CD14-positive monocyte (primary cell): ENCODE measurements at regions not wholly inside any gene's neighbourhood (a gene's known extent, or its start where the extent isn't known, plus 50 kb on each side); places are given as distances from the start of the nearest gene placed in this dataset.

Experiments used
- DNase-seq, 3 donors: peaks; one replicate each; pipeline ENCODE4 v3.0.0-alpha.2; 2011 to 2022
- H2AFZ ChIP-seq: 2 replicates; pipeline ENCODE4 v1.6.0; 2012; ENCODE audit warnings: mild to moderate bottlenecking, low read depth, low read length, inconsistent platforms; ENCODE audit not compliant: insufficient read depth, poor library complexity, severe bottlenecking
- H3K27ac ChIP-seq, 2 donors: 1 replicate in 1 of 2; 2 replicates in 1 of 2; pipeline ENCODE4 v1.5.1; 2012 to 2013; ENCODE audit warnings: low read length in 2 of 2, control low read depth in 1 of 2, inconsistent platforms in 1 of 2, low read depth in 1 of 2, mild to moderate bottlenecking in 1 of 2
- H3K27me3 ChIP-seq, 2 donors: one replicate each; pipeline versions ENCODE4 v1.6.0 to v1.6.1; 2011 to 2013; ENCODE audit warnings: low read length in 2 of 2; ENCODE audit not compliant: control insufficient read depth in 2 of 2, insufficient read depth in 2 of 2
- H3K36me3 ChIP-seq, 2 donors: replicated peaks in 1 of 2; 1 replicate in 1 of 2; 2 replicates in 1 of 2; pipeline versions ENCODE4 v1.5.1 to v1.6.1; 2012 to 2013; ENCODE audit warnings: low read length in 2 of 2, control low read depth in 1 of 2, inconsistent platforms in 1 of 2, mild to moderate bottlenecking in 1 of 2; ENCODE audit not compliant: insufficient read depth in 2 of 2, control insufficient read depth in 1 of 2
- H3K4me1 ChIP-seq, 2 donors: 1 replicate in 1 of 2; 2 replicates in 1 of 2; pipeline versions ENCODE4 v1.5.1 to v1.6.1; 2012 to 2013; ENCODE audit warnings: low read length in 2 of 2, control low read depth in 1 of 2, inconsistent platforms in 1 of 2, mild to moderate bottlenecking in 1 of 2, moderate library complexity in 1 of 2; ENCODE audit not compliant: insufficient read depth in 2 of 2, control insufficient read depth in 1 of 2
- H3K4me2 ChIP-seq: replicated peaks from 2 replicates; pipeline ENCODE3; 2012; ENCODE audit warnings: low read length, moderate library complexity, mild to moderate bottlenecking; ENCODE audit not compliant: poor library complexity, severe bottlenecking; ENCODE audit errors: extremely low read depth
- H3K4me3 ChIP-seq, 3 experiments: fragments of 200-600 bp in 1 of 3; sonication (generic) in 1 of 3; replicated peaks in 1 of 3; 1 replicate in 2 of 3; 2 replicates in 1 of 3; pipeline ENCODE4 v1.5.1; 2011 to 2013; ENCODE audit warnings: low read length in 3 of 3, mild to moderate bottlenecking in 3 of 3, control low read depth in 2 of 3, low read depth in 2 of 3, inconsistent platforms in 1 of 3, moderate library complexity in 1 of 3
- H3K79me2 ChIP-seq: 2 replicates; pipeline ENCODE4 v1.6.0; 2012; ENCODE audit warnings: mild to moderate bottlenecking, control low read depth, inconsistent platforms, low read length, moderate library complexity; ENCODE audit not compliant: insufficient read depth
- H3K9ac ChIP-seq: 2 replicates; pipeline ENCODE4 v1.6.0; 2017; ENCODE audit warnings: low read length, mild to moderate bottlenecking; ENCODE audit not compliant: insufficient read depth, poor library complexity, severe bottlenecking
- H3K9me3 ChIP-seq, 2 donors: replicated peaks in 1 of 2; 1 replicate in 1 of 2; 2 replicates in 1 of 2; pipeline versions ENCODE4 v1.5.1 to v1.6.1; 2012 to 2013; ENCODE audit warnings: low read length in 2 of 2, control low read depth in 1 of 2; ENCODE audit not compliant: control insufficient read depth in 1 of 2, insufficient read depth in 1 of 2
- H4K20me1 ChIP-seq: 2 replicates; pipeline ENCODE4 v1.6.0; 2012; ENCODE audit warnings: mild to moderate bottlenecking, low read length, control low read depth, moderate library complexity; ENCODE audit not compliant: insufficient read depth
- H3K27ac Mint-ChIP-seq, 7 donors: one replicate each; pipeline ENCODE4 v1.8.0; 2020; ENCODE audit warnings: mild to moderate bottlenecking in 7 of 7, mixed read lengths in 7 of 7, moderate library complexity in 6 of 7, inconsistent platforms in 2 of 7
- H3K27me3 Mint-ChIP-seq, 3 donors: one replicate each; pipeline ENCODE4 v1.8.0; 2021 to 2022; ENCODE audit warnings: low read depth in 3 of 3, mild to moderate bottlenecking in 3 of 3, mixed read lengths in 3 of 3, moderate library complexity in 3 of 3, inconsistent platforms in 1 of 3
- H3K36me3 Mint-ChIP-seq, 2 donors: one replicate each; pipeline ENCODE4 v1.8.0; 2020; ENCODE audit warnings: mixed read lengths in 2 of 2, inconsistent platforms in 1 of 2, mild to moderate bottlenecking in 1 of 2
- H3K4me1 Mint-ChIP-seq: one replicate; pipeline ENCODE4 v1.8.0; 2020; ENCODE audit warnings: mild to moderate bottlenecking, mixed read lengths
- H3K4me3 Mint-ChIP-seq, 2 donors: one replicate each; pipeline ENCODE4 v1.8.0; 2020; ENCODE audit warnings: mild to moderate bottlenecking in 2 of 2, mixed read lengths in 2 of 2, moderate library complexity in 1 of 2
- H3K9me3 Mint-ChIP-seq, 7 donors: one replicate each; pipeline ENCODE4 v1.8.0; 2020 to 2022; ENCODE audit warnings: mixed read lengths in 7 of 7, mild to moderate bottlenecking in 6 of 7, moderate library complexity in 6 of 7, inconsistent platforms in 2 of 7
- CTCF ChIP-seq: fragments of 200-600 bp; IDR thresholded peaks from one replicate; pipeline ENCODE4 v1.8.0; 2022; ENCODE audit warnings: antibody characterized with exemption, mild to moderate bottlenecking
- WGBS: methylation state at CpG from one replicate; pipeline ENCODE4 v1.1.5; 2013; ENCODE audit warnings: missing lambda C conversion rate; ENCODE audit not compliant: insufficient coverage; 5-methylcytosine and 5-hydroxymethylcytosine counted together
- intact Hi-C, 2 donors: fragments of 100-400 bp; cut with micrococcal nuclease; formaldehyde crosslinking; loops; one replicate each; pipeline versions ENCODE4 v1.15.0 to v1.15.1; 2023

DNA sequence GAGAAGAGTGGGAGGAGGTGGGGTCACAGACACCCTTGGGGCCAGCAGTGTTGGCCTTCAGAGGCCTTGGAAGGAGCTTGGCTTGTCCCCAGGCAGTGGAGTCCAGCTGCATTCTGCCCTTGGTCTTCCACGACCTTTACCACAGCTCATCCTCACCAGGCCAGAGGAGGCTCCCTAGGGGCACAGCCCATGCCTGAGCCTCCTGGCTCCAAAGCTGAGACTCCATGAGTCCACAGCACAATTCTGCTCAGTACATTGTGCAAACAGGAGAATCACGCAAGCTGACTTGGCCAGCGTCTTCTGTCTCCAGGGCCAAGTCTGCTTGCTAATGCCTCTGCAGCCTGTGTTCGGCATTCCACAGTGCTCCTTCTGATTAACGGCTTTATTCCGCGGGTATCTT, 337.2 kb downstream of the SMOC2 start:
- Histone ChIP-seq H3K4me1 (no peaks in the 10 kb centered on the region), H3K9ac (no peak overlapping the region), H3K27me3 (no peaks in the 10 kb centered on the region), H3K36me3 (no peaks in the 10 kb centered on the region), H3K27ac (no peak overlapping the region), H3K9me3 (peaks cover 32 to 42% of the 10 kb centered on the region in 2 donors), H3K4me3 (no peak overlapping the region), H4K20me1 (no peaks in the 10 kb centered on the region), H2AFZ (no peak overlapping the region), H3K4me2 (no peak overlapping the region), H3K79me2 (no peaks in the 10 kb centered on the region)
- TF ChIP-seq CTCF, result no peak
- Mint-ChIP-seq H3K36me3 (no peaks in the 10 kb centered on the region), H3K27ac (no peak overlapping the region), H3K9me3 (peaks cover 11 to 24% (median 15%) of the 10 kb centered on the region in 7 donors), H3K4me3 (no peak overlapping the region), H3K4me1 (no peaks in the 10 kb centered on the region), H3K27me3 (peaks cover 0 to 2% (median 0%) of the 10 kb centered on the region in 3 donors)
- intact Hi-C loops, result no loop called here
- WGBS, result 97% methylated on average over 7 of the region's 7 CpGs
- no peak for DNase-seq

DNA sequence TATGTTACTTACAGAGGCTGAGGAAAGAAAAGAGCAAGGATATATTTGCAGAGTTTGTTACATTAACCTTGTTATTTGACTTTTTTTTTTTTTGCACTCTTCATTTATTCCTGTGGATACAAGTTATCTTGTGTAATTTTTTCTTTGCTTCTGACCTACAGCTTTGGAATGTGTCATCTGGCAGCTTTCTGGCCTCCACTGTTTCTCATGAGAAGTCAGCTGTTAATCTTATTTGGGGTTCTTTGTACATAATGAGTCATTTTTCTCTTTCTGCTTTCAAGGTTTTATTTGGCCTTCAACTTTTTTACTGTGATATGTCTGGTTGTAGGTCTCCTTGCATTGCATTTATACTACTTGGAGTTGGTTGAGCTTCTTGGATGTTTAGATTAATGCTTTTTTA, 333.4 kb downstream of the SMOC2 start:
- Histone ChIP-seq H3K4me1 (no peaks in the 10 kb centered on the region), H3K4me3 (no peak overlapping the region), H3K27me3 (no peaks in the 10 kb centered on the region), H3K9ac (no peak overlapping the region), H4K20me1 (no peaks in the 10 kb centered on the region), H3K9me3 (peaks cover 34 to 41% of the 10 kb centered on the region in 2 donors), H3K27ac (no peak overlapping the region), H2AFZ (no peak overlapping the region), H3K79me2 (no peaks in the 10 kb centered on the region), H3K36me3 (no peaks in the 10 kb centered on the region), H3K4me2 (no peak overlapping the region)
- Mint-ChIP-seq H3K9me3 (peaks cover 6 to 34% (median 20%) of the 10 kb centered on the region in 7 donors), H3K4me1 (no peaks in the 10 kb centered on the region), H3K36me3 (no peaks in the 10 kb centered on the region), H3K4me3 (no peak overlapping the region), H3K27ac (no peak overlapping the region), H3K27me3 (no peaks in the 10 kb centered on the region)
- intact Hi-C loops, result no loop called here
- no peak for TF ChIP-seq CTCF
- DNase-seq, result no peak
